Loucy (cell line): ENCODE measurements at regions not wholly inside any gene's neighbourhood (a gene's known extent, or its start where the extent isn't known, plus 50 kb on each side); places are given as distances from the start of the nearest gene placed in this dataset.

Source experiments
- CTCF ChIP-seq: fragments of 200-600 bp; sonication (generic); conservative IDR thresholded peaks from 2 replicates; pipeline ENCODE4 v1.5.1; 2014; ENCODE audit warnings: mild to moderate bottlenecking, antibody characterized with exemption, low read length
- EZH2phosphoT487 ChIP-seq: fragments of 200-600 bp; IDR thresholded peaks from 2 replicates; pipeline ENCODE4 v1.6.1; 2018; ENCODE audit warnings: antibody characterized with exemption, mild to moderate bottlenecking, moderate library complexity, borderline replicate concordance

GRCh38 chr4:20423420-20423819 is 171.7 kb downstream of the SLIT2 start:
- TF ChIP-seq CTCF = no peak
- TF ChIP-seq EZH2phosphoT487 = no peak
